Stimulated activated CD4-positive, alpha-beta T cell treated with anti-CD3 and anti-CD28 coated beads, Interleukin-2, amount 100 ng/mL, for 4 hours (primary cell): ENCODE measurements at regions not wholly inside any gene's neighbourhood (a gene's known extent, or its start where the extent isn't known, plus 50 kb on each side); places are given as distances from the start of the nearest gene placed in this dataset.
"Not testable (repeated sequence)": the region's sequence is repeated elsewhere in the genome, so short reads cannot be mapped to it uniquely, and the experiment has no call there.

ENCODE experiments used
- DNase-seq: peaks from one replicate; pipeline ENCODE4 v3.0.0-alpha.2; 2020; ENCODE audit warnings: low read depth

- DNase-seq = not testable (repeated sequence)
Measured at GRCh38 chr16:88185976-88186888, 196.5 kb upstream of the ZNF469 start.

DNA sequence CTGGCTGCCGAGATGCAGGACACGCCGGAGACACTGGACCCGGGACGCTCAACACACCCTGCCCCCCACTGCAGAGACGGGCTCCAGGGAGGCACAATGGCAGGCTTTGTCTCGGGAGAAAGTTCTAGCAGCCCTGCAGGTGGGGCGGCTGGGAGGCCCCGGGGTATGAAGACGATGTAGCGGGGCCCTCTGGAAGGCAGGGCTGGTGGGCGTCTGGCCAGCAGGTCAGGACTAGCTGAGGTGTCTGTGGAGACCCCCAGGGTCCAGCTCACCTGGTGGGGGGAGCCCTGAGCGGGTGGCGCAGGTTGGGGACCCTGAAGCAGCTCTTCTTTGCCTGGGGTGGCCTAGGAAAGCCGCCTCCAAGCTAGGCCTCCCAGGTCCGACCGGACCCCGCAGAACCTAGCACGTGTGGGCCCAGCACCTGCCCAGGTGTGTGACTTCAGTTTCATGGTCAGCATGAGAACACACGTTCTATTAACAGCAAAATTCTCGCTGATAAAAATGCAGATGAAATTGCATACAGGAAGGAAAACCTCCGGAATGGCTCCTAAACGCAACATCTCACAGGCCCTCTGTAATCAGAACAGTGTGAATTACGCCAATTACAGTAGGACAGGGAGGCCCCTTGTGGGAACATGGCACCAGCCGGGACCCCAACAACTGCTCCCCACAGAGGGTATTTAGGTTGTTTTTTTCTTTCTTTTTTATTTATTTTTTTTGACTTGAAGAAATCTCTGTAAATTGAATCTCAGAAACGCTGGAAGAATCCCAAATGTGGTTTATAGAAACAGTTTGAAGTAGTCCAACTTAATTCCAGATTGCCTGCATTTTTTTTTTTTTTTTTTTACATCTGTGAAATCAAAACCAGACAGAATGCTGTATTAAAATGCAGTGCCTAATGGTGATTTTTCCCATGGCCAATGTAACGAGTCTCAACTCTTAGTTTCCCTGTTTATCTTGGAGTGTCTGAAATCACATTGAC, 195.6 kb upstream of the ZNF469 start:
- not testable (repeated sequence) for DNase-seq

GRCh38 chr16:88188171-88188895, 194.4 kb upstream of the ZNF469 start:
- not testable (repeated sequence) for DNase-seq

DNA sequence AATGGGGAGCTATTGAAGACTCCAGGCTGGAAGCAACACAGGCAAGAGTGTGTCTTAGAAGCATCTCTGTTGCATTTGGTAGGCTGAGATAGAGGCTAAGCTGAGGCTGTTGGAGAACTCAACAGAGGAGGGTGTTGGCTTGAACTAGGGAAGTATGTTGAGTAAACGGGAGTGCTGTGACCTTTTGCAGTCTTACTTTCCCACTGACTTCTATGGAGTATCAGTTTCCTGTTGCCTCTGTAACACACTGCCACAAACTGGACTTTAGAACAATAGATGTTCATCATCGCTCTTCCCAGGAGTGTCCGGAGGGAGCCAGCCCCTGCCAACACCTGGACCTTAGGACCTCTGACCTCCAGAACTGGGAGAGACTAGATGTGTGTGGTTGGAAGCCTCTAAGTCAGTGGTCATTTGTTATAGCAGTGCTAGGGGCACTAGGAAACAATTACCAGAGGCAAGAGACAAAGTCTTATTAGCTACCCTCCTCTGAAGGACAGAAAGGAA, 192.1 kb upstream of the ZNF469 start:
- DNase-seq = not testable (repeated sequence)

GRCh38 chr16:88191168-88191567, 191.6 kb upstream of the ZNF469 start:
- not testable (repeated sequence) for DNase-seq

DNA sequence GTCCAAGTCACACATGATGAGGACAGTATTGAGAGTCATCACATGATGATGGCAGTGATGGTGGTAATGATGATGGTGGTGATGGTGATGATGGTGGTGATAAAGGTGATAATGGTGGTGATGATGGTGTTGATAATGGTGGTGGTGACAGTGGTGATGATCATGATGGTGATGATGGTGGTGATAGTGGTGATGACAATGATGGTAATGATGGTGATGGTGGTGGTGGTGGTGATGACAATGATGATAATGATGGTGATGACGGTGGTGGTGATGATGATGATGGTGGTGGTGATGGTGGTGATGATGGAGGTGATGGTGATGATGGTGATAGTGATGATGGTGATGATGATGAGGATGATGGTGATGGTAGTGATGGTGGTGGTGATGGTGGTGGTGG, 190.2 kb upstream of the ZNF469 start:
- DNase-seq = no peak

- not testable (repeated sequence) for DNase-seq
Measured at GRCh38 chr16:88193706-88194396, 188.9 kb upstream of the ZNF469 start.

DNA sequence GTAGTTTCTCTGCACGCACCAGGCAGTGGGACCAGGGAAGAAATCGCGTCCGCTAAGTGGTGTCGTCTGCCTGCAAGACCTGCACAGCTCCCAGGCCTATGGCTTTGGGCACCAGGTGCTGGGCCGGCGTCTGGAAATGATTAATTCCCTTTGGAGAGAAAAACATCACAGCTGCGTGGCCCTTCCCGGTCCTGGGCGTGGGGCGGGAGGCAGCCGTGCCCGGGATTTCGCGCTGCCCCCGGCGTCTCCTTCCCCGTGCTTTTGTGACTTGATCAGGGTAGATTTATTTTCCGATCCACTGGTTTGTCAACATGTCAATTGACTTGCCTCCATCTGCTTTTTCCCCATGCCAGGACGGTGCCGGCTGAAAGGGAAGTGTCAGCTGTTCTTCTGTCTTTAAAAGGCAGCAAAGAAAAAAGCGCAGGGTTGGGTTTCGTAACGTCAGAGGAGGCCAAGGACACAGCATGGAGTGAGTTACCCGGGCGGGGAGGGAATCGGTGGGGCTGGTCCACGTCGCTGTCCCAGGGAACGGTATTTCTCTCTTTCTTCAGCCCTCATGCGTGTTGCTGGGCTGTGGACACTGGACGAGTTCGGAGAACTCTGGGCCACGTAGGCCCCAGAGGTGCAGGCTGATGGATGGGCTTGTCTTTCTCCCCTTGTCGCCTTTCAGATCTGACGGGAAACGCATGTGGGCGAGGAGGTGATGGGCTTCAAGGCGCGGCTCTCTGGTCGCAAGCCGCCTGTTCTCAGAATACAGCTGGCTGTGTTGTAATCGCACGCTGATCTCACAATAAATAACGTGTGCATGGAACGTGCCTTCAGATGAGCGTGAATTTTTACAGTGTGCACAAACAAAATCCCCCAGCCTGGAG, 188.1 kb upstream of the ZNF469 start:
- DNase-seq = no peak

GRCh38 chr16:88195269-88195705, 187.5 kb upstream of the ZNF469 start:
- DNase-seq = no peak

GRCh38 chr16:88195911-88196465, 186.8 kb upstream of the ZNF469 start:
- DNase-seq = no peak

DNA sequence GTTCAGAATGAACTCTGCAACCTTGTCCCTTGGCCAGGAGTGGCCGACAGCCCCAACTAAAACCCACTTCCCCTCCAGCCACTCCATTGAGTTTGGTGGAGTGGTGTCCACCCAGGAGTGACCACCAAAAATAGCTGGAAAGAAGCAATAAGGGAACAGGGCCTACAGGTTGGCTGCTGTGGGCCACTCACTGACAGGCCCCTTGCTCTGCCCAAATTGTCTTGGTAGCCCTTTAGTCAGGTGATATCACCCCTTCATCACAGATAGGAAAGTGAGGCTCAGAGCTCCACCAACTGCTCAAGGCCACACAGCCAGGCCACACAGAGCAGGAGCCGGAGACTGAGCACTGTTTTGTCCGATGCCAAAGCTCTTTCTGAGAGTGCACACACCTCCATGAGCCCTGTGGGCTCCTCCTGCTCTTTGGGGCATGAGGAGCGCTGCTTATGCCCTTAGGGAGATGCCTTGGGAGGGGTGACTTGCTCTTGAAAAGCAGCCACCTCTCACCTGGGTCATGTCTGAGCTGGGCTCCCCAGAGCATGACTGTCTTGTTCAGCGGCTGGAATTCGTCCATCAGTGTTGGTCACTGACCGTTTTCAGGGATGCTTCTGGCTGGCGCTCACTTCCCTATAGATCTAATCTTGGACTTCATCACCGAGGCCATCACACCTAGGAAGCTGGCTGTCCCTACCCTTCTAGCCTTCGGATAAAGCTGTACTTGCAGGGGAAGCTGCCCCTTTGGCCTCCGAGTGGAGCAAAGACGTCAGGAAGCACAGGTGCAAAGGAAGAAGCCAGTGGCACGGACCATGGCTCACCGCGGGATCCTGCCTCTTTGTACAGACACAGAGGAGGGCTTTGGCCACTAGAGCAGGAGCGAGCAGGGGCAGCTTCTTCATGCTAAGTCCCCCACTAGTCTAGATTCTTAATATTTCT, 186.0 kb upstream of the ZNF469 start:
- DNase-seq = no peak

DNA sequence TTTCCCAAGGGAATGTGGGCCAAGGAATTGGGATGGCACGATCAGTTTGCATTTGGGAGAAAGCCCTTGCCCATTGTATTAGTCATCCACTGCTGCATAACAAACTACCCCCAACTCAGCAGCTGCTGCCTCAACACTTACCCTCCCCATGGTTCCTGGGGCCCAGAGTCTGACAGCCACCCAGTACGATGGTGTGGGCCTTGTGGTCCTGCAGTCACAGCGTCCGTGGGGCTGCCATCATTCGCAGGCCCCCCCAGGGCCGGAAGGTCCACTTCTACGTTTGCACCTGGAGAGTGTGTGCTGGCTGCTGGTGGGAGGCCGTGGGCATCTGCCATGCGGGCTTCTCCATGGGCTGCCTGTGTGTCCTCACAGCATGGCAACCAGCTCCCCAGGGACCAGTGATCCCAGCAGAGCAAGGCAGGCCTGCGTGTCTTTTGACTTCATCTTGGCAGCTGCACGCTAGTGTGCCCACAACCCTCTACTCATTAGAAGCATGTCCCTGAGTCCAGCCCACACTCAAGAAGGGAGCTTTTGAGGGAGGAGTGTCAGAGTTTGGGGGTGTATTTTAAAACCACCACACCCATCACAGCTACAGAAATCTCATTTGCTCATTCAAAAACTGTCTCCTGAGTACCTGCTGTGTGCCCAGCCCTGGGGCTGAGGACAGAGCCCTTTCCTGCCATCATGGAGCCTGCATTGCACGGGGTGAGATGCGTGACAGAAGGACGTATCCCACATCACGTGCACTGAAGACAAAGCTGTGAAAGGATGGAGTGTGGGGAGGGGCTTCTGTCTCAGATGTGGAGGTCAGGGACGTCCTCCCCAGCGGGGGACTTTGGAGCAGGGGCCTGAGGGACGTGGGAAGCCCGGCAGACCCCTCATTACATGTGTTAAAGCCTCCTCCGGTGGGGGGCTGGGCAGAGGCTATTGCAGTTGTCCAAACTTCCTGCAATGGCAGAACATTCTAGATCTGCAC, 185.0 kb upstream of the ZNF469 start:
- DNase-seq = no peak

- not testable (repeated sequence) for DNase-seq
Measured at GRCh38 chr16:88198457-88199295, 184.1 kb upstream of the ZNF469 start.

DNA sequence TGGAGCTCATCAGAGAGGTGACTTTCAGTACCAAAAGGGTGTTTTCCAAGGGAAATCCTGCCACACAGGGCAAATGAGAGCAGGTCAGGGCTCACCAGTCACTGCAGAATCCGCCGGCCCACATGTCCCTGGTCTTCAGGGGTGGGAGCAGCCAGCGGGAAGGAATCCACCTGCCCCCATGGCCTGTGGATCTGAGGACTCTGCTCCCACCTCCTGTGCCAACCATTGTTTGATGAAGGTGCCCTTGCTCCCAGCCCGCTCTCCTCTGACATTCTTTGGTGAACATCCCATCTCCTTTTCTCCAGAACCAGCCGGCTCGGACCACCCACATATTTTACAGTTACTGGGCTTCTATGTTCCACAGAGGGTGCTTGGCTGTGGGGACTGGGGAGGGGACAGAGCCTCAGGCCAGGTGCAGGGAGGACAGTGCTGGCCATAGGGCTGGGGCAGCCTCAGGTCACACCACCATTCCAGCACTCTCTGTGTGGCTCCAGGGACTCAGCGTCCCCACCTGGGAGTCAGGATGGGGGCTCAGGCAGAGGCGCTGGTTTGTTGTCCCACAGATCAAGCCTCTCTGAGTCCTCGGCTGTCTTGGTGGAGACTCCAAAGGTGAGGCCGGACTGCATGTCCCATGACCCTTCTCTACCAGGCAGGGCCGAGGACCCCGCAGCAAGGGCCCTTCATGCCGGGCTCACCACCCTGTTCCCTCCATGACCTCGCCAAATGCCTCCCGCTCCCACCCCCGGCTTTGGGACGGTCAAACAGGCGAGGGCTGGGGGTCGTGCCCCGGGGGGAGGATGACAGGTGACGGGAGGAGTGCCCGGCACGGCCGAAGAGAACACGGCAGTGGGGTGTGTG, 183.2 kb upstream of the ZNF469 start:
- not testable (repeated sequence) for DNase-seq

GRCh38 chr16:88200154-88200895, 182.4 kb upstream of the ZNF469 start:
- DNase-seq = not testable (repeated sequence)
